Activated CD4-positive, alpha-beta T cell treated with anti-CD3 and anti-CD28 coated beads, Interleukin-2, amount 10 ng/mL, durations not matched to agents 7 days and 5 days (primary cell): ENCODE measurements at regions not wholly inside any gene's neighbourhood (a gene's known extent, or its start where the extent isn't known, plus 50 kb on each side); places are given as distances from the start of the nearest gene placed in this dataset.

Source experiments
- CTCF ChIA-PET: fragments of 350-600 bp; sonication (Branson Sonifier 250); formaldehyde crosslinking; loops from one replicate; lab custom pipeline; 2021; ENCODE audit warnings: antibody characterized with exemption; lab: Charles Lee
- POLR2A ChIA-PET: fragments of 350-600 bp; sonication (Branson Sonifier 250); formaldehyde crosslinking; loops from one replicate; lab custom pipeline; 2021; ENCODE audit warnings: antibody characterized with exemption; lab: Charles Lee
- DNase-seq: peaks from one replicate; pipeline ENCODE4 v3.0.0-alpha.2; 2020
- H3K27ac Mint-ChIP-seq: one replicate; pipeline ENCODE4 v1.8.0; 2021; ENCODE audit warnings: mild to moderate bottlenecking, moderate library complexity, mixed read lengths
- H3K27me3 Mint-ChIP-seq: one replicate; pipeline ENCODE4 v1.8.0; 2021; ENCODE audit warnings: mixed read lengths
- H3K36me3 Mint-ChIP-seq: one replicate; pipeline ENCODE4 v1.8.0; 2021; ENCODE audit warnings: low read depth, mixed read lengths
- H3K4me1 Mint-ChIP-seq: one replicate; pipeline ENCODE4 v1.8.0; 2021; ENCODE audit warnings: mixed read lengths
- H3K4me3 Mint-ChIP-seq: one replicate; pipeline ENCODE4 v1.8.0; 2021; ENCODE audit warnings: mild to moderate bottlenecking, moderate library complexity, mixed read lengths
- H3K9me3 Mint-ChIP-seq: one replicate; pipeline ENCODE4 v1.8.0; 2021; ENCODE audit warnings: mixed read lengths

GRCh38 chr18:78696698-78697435, 282.8 kb upstream of the SALL3 start:
- Mint-ChIP-seq H3K27ac (no peak overlapping the region), H3K36me3 (no peaks in the 10 kb centered on the region), H3K4me3 (no peak overlapping the region), H3K27me3 (no peaks in the 10 kb centered on the region), H3K4me1 (peaks cover 3% of the 10 kb centered on the region), H3K9me3 (no peaks in the 10 kb centered on the region)
- CTCF ChIA-PET: interaction anchor here (0.6 kb wide), 1 partner anchor 23 kb away, joined by 3 read pairs; no protein-coding TSS in a partner anchor
- no peak for DNase-seq
- POLR2A ChIA-PET: no interaction called here

GRCh38 chr18:78697446-78697845, 282.2 kb upstream of the SALL3 start:
- no peaks in the 10 kb centered on the region for H3K4me1 Mint-ChIP-seq
- H3K9me3 Mint-ChIP-seq: no peaks in the 10 kb centered on the region
- no peak for DNase-seq
- ChIA-PET POLR2A (no interaction called here), CTCF (no interaction called here)
- no peak overlapping the region for H3K4me3 Mint-ChIP-seq
- no peaks in the 10 kb centered on the region for H3K36me3 Mint-ChIP-seq
- H3K27ac Mint-ChIP-seq: no peak overlapping the region
- peaks cover 2% of the 10 kb centered on the region for H3K27me3 Mint-ChIP-seq

GRCh38 chr18:78698914-78699313, 280.7 kb upstream of the SALL3 start:
- Mint-ChIP-seq H3K27ac (no peak overlapping the region), H3K27me3 (peaks cover 2% of the 10 kb centered on the region), H3K36me3 (no peaks in the 10 kb centered on the region), H3K9me3 (no peaks in the 10 kb centered on the region), H3K4me1 (no peaks in the 10 kb centered on the region), H3K4me3 (no peak overlapping the region)
- POLR2A ChIA-PET: no interaction called here
- no peak for DNase-seq
- CTCF ChIA-PET: no interaction called here

- CTCF ChIA-PET: no interaction called here
- no peaks in the 10 kb centered on the region for H3K4me1 Mint-ChIP-seq
- H3K27me3 Mint-ChIP-seq: peaks cover 2% of the 10 kb centered on the region
- no peak for DNase-seq
- H3K27ac Mint-ChIP-seq: no peak overlapping the region
- no peak overlapping the region for H3K4me3 Mint-ChIP-seq
- POLR2A ChIA-PET: no interaction called here
- no peaks in the 10 kb centered on the region for H3K9me3 Mint-ChIP-seq
- no peaks in the 10 kb centered on the region for H3K36me3 Mint-ChIP-seq
Observed at GRCh38 chr18:78699499-78699898, 280.1 kb upstream of the SALL3 start.

- peaks cover 2% of the 10 kb centered on the region for H3K27me3 Mint-ChIP-seq
- no peaks in the 10 kb centered on the region for H3K4me1 Mint-ChIP-seq
- DNase-seq: no peak
- H3K9me3 Mint-ChIP-seq: no peaks in the 10 kb centered on the region
- no peak overlapping the region for H3K4me3 Mint-ChIP-seq
- ChIA-PET POLR2A (no interaction called here), CTCF (interaction anchor here (0.7 kb wide), 1 partner anchor 488 kb away, joined by 3 read pairs; no protein-coding TSS in a partner anchor)
- no peaks in the 10 kb centered on the region for H3K36me3 Mint-ChIP-seq
- no peak overlapping the region for H3K27ac Mint-ChIP-seq
Observed at GRCh38 chr18:78701771-78702396, 277.7 kb upstream of the SALL3 start.

GRCh38 chr18:78703291-78703690, 276.3 kb upstream of the SALL3 start:
- H3K4me3 Mint-ChIP-seq: no peak overlapping the region
- no peaks in the 10 kb centered on the region for H3K9me3 Mint-ChIP-seq
- no peaks in the 10 kb centered on the region for H3K4me1 Mint-ChIP-seq
- no peak for DNase-seq
- H3K27ac Mint-ChIP-seq: no peak overlapping the region
- ChIA-PET CTCF (no interaction called here), POLR2A (no interaction called here)
- H3K27me3 Mint-ChIP-seq: peaks cover 2% of the 10 kb centered on the region
- H3K36me3 Mint-ChIP-seq: no peaks in the 10 kb centered on the region

- ChIA-PET POLR2A (no interaction called here), CTCF (no interaction called here)
- no peaks in the 10 kb centered on the region for H3K9me3 Mint-ChIP-seq
- H3K27ac Mint-ChIP-seq: no peak overlapping the region
- peaks cover 2% of the 10 kb centered on the region for H3K27me3 Mint-ChIP-seq
- no peaks in the 10 kb centered on the region for H3K4me1 Mint-ChIP-seq
- no peaks in the 10 kb centered on the region for H3K36me3 Mint-ChIP-seq
- no peak for DNase-seq
- no peak overlapping the region for H3K4me3 Mint-ChIP-seq
Observed at GRCh38 chr18:78704971-78705461, 274.6 kb upstream of the SALL3 start.

- Mint-ChIP-seq H3K27ac (no peak overlapping the region), H3K27me3 (no peaks in the 10 kb centered on the region), H3K4me3 (no peak overlapping the region), H3K9me3 (no peaks in the 10 kb centered on the region), H3K36me3 (no peaks in the 10 kb centered on the region), H3K4me1 (no peaks in the 10 kb centered on the region)
- ChIA-PET POLR2A (no interaction called here), CTCF (no interaction called here)
- DNase-seq: no peak
Observed at GRCh38 chr18:78709261-78709809, 270.3 kb upstream of the SALL3 start.

GRCh38 chr18:78711316-78711715, 268.3 kb upstream of the SALL3 start:
- H3K27me3 Mint-ChIP-seq: no peaks in the 10 kb centered on the region
- CTCF ChIA-PET: no interaction called here

GRCh38 chr18:78711971-78712370, 267.6 kb upstream of the SALL3 start:
- no peaks in the 10 kb centered on the region for H3K9me3 Mint-ChIP-seq
- H3K4me3 Mint-ChIP-seq: no peak overlapping the region
- ChIA-PET CTCF (no interaction called here), POLR2A (no interaction called here)
- no peaks in the 10 kb centered on the region for H3K4me1 Mint-ChIP-seq
- H3K27me3 Mint-ChIP-seq: no peaks in the 10 kb centered on the region
- no peak overlapping the region for H3K27ac Mint-ChIP-seq
- DNase-seq: no peak
- no peaks in the 10 kb centered on the region for H3K36me3 Mint-ChIP-seq

More at GRCh38 chr18:78711316-78711715, 268.3 kb upstream of the SALL3 start:
- Mint-ChIP-seq H3K27ac (no peak overlapping the region), H3K4me3 (no peak overlapping the region), H3K9me3 (no peaks in the 10 kb centered on the region), H3K36me3 (no peaks in the 10 kb centered on the region), H3K4me1 (no peaks in the 10 kb centered on the region)
- no peak for DNase-seq
- POLR2A ChIA-PET: no interaction called here

- Mint-ChIP-seq H3K4me1 (no peaks in the 10 kb centered on the region), H3K36me3 (no peaks in the 10 kb centered on the region), H3K27ac (no peak overlapping the region), H3K27me3 (no peaks in the 10 kb centered on the region), H3K9me3 (no peaks in the 10 kb centered on the region), H3K4me3 (no peak overlapping the region)
- POLR2A ChIA-PET: no interaction called here
- CTCF ChIA-PET: interaction anchor here (0.6 kb wide), 1 partner anchor 295 kb away, joined by 3 read pairs; no protein-coding TSS in a partner anchor
- DNase-seq: no peak
Observed at GRCh38 chr18:78713069-78713468, 266.5 kb upstream of the SALL3 start.

- H3K9me3 Mint-ChIP-seq: no peaks in the 10 kb centered on the region
- ChIA-PET POLR2A (no interaction called here), CTCF (interaction anchor here (0.6 kb wide), 1 partner anchor 45 kb away, joined by 3 read pairs; no protein-coding TSS in a partner anchor)
- no peak for DNase-seq
- H3K4me1 Mint-ChIP-seq: no peaks in the 10 kb centered on the region
- H3K4me3 Mint-ChIP-seq: no peak overlapping the region
- H3K27ac Mint-ChIP-seq: no peak overlapping the region
- no peaks in the 10 kb centered on the region for H3K36me3 Mint-ChIP-seq
- no peaks in the 10 kb centered on the region for H3K27me3 Mint-ChIP-seq
Observed at GRCh38 chr18:78713726-78714125, 265.9 kb upstream of the SALL3 start.

- Mint-ChIP-seq H3K36me3 (no peaks in the 10 kb centered on the region), H3K9me3 (no peaks in the 10 kb centered on the region), H3K27ac (no peak overlapping the region), H3K4me1 (no peaks in the 10 kb centered on the region), H3K27me3 (no peaks in the 10 kb centered on the region), H3K4me3 (no peak overlapping the region)
- POLR2A ChIA-PET: no interaction called here
- CTCF ChIA-PET: no interaction called here
- no peak for DNase-seq
Observed at GRCh38 chr18:78716022-78716421, 263.6 kb upstream of the SALL3 start.
